Duodenal mucosa (tissue), 2 donors: ENCODE measurements at regions not wholly inside any gene's neighbourhood (a gene's known extent, or its start where the extent isn't known, plus 50 kb on each side); places are given as distances from the start of the nearest gene placed in this dataset.

Experiments
- H3K27ac ChIP-seq: one replicate; pipeline ENCODE4 v1.7.0; 2013; ENCODE audit warnings: low read depth, low read length
- H3K27me3 ChIP-seq, 2 donors: one replicate each; pipeline ENCODE4 v1.7.0; 2013; ENCODE audit warnings: low read length in 2 of 2, control low read depth in 1 of 2; ENCODE audit not compliant: insufficient read depth in 2 of 2, control insufficient read depth in 1 of 2
- H3K36me3 ChIP-seq, 2 donors: one replicate each; pipeline ENCODE4 v1.7.0; 2013; ENCODE audit warnings: low read length in 2 of 2, control low read depth in 1 of 2; ENCODE audit not compliant: insufficient read depth in 2 of 2, control insufficient read depth in 1 of 2
- H3K4me1 ChIP-seq, 2 donors: one replicate each; pipeline ENCODE4 v1.7.0; 2013; ENCODE audit warnings: low read length in 2 of 2, control low read depth in 1 of 2; ENCODE audit not compliant: insufficient read depth in 2 of 2, control insufficient read depth in 1 of 2
- H3K4me3 ChIP-seq, 2 donors: one replicate each; pipeline ENCODE4 v1.7.0; 2013; ENCODE audit warnings: low read length in 2 of 2, low read depth in 1 of 2
- H3K9ac ChIP-seq, 2 donors: one replicate each; pipeline ENCODE4 v1.7.0; 2013; ENCODE audit warnings: low read length in 2 of 2, low read depth in 1 of 2
- H3K9me3 ChIP-seq, 2 donors: one replicate each; pipeline ENCODE4 v1.7.0; 2013; ENCODE audit warnings: low read length in 2 of 2, control low read depth in 1 of 2; ENCODE audit not compliant: control insufficient read depth in 1 of 2

DNA sequence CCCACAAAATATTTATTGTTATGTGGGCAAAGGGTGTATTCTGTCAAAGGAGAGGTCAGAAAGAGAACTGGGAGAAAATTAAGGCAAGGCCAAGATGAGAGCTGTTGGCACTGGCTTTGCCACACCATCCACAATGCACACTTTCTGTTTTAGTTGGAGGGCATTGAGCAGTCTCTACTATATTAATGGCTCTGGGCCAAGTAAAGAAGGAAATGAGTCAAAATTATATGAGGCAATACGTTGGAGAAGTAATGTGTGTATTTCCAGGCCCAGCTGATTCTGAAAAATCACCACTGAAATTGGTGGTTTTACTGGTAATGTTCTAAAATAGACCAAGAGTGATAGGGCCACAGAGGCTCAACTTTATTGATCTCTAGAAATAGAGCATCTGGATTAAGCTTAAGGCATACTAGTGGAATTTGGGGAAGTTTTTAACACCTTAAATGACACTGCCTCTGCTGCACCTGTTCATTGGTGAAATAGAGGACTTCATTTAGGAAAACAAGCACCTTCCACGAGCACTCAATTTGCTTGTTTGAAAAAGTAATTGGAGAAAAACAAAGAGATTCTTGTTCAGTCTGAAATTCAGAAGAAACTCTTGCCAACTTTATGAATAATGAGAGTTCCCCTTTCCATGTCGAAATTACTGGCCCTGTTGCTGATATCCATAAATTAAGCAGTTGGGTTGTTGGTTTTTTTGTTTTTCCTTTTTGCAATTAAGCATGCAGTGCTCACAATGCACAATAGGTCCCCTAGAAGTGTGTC is 424.9 kb downstream of the ADGRL2 start:
- Histone ChIP-seq H3K9ac (no peak overlapping the region), H3K4me3 (no peak overlapping the region), H3K27me3 (no peaks in the 10 kb centered on the region), H3K4me1 (peaks cover 0 to 21% of the 10 kb centered on the region in 2 donors), H3K36me3 (no peaks in the 10 kb centered on the region), H3K9me3 (no peaks in the 10 kb centered on the region), H3K27ac (no peak overlapping the region)

- Histone ChIP-seq H3K9ac (no peak overlapping the region), H3K9me3 (no peaks in the 10 kb centered on the region), H3K27ac (no peak overlapping the region), H3K27me3 (no peaks in the 10 kb centered on the region), H3K4me3 (no peak overlapping the region), H3K4me1 (peaks cover 0 to 21% of the 10 kb centered on the region in 2 donors), H3K36me3 (no peaks in the 10 kb centered on the region)
Measured at GRCh38 chr1:82223091-82223490, 422.4 kb downstream of the ADGRL2 start.

DNA sequence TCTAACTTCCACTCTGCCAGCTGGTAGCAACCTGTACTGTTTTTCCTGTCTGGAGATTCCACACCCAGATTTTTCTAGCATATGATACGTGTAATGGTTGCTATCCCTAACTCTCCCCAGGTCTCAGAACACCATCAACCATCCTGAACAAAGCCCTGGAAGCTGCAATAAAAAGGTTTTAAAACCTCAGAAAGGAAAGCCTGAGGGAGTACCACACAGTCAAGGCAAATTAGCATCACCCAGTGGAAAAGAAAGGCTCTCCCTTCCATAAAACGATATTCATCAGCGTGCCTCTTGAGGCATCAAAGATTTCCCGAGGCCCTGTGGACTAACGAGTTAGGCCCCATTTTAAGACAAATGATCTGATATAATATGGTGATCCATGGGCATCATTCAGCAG is 421.0 kb downstream of the ADGRL2 start:
- Histone ChIP-seq H3K4me1 (peaks cover 0 to 15% of the 10 kb centered on the region in 2 donors), H3K9me3 (no peaks in the 10 kb centered on the region), H3K9ac (no peak overlapping the region), H3K27me3 (no peaks in the 10 kb centered on the region), H3K4me3 (no peak overlapping the region), H3K27ac (no peak overlapping the region), H3K36me3 (no peaks in the 10 kb centered on the region)

- Histone ChIP-seq H3K9me3 (no peaks in the 10 kb centered on the region), H3K27me3 (no peaks in the 10 kb centered on the region), H3K9ac (no peak overlapping the region), H3K4me3 (no peak overlapping the region), H3K4me1 (peaks cover 0 to 9% of the 10 kb centered on the region in 2 donors), H3K27ac (no peak overlapping the region), H3K36me3 (no peaks in the 10 kb centered on the region)
Measured at GRCh38 chr1:82220754-82221153, 420.0 kb downstream of the ADGRL2 start.

GRCh38 chr1:82219841-82220240 is 419.1 kb downstream of the ADGRL2 start:
- Histone ChIP-seq H3K9me3 (no peaks in the 10 kb centered on the region), H3K27ac (no peak overlapping the region)

GRCh38 chr1:82218846-82219245 is 418.1 kb downstream of the ADGRL2 start:
- H3K9ac ChIP-seq: no peak overlapping the region
- H3K4me3 ChIP-seq: no peak overlapping the region
- no peaks in the 10 kb centered on the region for H3K27me3 ChIP-seq
- H3K36me3 ChIP-seq: no peaks in the 10 kb centered on the region
- H3K4me1 ChIP-seq: no peaks in the 10 kb centered on the region
- H3K9me3 ChIP-seq: no peaks in the 10 kb centered on the region
- no peak overlapping the region for H3K27ac ChIP-seq

More at GRCh38 chr1:82219841-82220240, 419.1 kb downstream of the ADGRL2 start:
- Histone ChIP-seq H3K4me1 (no peaks in the 10 kb centered on the region), H3K36me3 (no peaks in the 10 kb centered on the region), H3K27me3 (no peaks in the 10 kb centered on the region), H3K9ac (no peak overlapping the region), H3K4me3 (no peak overlapping the region)

DNA sequence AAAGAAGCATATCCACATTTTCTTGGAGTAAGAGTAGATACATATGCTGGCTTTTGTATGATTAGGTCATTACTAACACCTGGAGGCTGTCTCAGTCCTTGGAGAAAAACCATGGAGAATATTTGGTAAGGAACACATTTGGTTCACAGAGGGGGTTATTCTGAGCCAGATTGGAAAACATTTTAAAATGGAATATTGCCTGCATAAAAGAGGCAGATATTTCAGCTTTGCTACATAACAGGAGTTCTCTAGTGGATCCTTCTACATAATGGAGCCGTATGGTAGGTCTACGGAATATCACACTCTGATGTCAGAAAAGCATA is 415.1 kb downstream of the ADGRL2 start:
- Histone ChIP-seq H3K9ac (no peak overlapping the region), H3K27me3 (no peaks in the 10 kb centered on the region), H3K4me1 (no peaks in the 10 kb centered on the region), H3K4me3 (no peak overlapping the region), H3K27ac (no peak overlapping the region), H3K9me3 (no peaks in the 10 kb centered on the region), H3K36me3 (no peaks in the 10 kb centered on the region)

- no peak overlapping the region for H3K4me3 ChIP-seq
- H3K4me1 ChIP-seq: no peaks in the 10 kb centered on the region
- H3K27me3 ChIP-seq: no peaks in the 10 kb centered on the region
- no peaks in the 10 kb centered on the region for H3K36me3 ChIP-seq
- no peak overlapping the region for H3K9ac ChIP-seq
- no peaks in the 10 kb centered on the region for H3K9me3 ChIP-seq
- no peak overlapping the region for H3K27ac ChIP-seq
Measured at GRCh38 chr1:82215056-82215852, 414.5 kb downstream of the ADGRL2 start.

DNA sequence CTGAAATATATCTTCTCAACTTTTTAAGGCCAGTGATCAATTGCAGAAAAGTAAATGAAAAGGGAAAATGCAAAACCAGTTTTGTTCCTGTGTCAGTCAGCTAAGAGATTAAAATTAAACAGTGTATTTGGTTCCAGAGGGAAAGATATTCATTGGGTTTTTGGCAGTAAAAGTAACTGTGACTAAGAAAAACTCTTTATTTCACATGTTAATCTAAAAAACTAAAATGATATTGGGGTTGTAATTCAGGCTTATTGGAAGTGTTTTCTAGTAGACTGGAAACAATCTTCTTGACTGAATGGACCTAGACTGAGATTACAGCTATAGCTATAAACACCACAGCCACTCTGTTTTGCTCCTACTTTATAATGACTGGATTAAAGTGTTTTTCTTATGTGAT is 413.9 kb downstream of the ADGRL2 start:
- Histone ChIP-seq H3K36me3 (no peaks in the 10 kb centered on the region), H3K4me3 (no peak overlapping the region), H3K27ac (no peak overlapping the region), H3K9ac (no peak overlapping the region), H3K27me3 (no peaks in the 10 kb centered on the region), H3K4me1 (no peaks in the 10 kb centered on the region), H3K9me3 (no peaks in the 10 kb centered on the region)

DNA sequence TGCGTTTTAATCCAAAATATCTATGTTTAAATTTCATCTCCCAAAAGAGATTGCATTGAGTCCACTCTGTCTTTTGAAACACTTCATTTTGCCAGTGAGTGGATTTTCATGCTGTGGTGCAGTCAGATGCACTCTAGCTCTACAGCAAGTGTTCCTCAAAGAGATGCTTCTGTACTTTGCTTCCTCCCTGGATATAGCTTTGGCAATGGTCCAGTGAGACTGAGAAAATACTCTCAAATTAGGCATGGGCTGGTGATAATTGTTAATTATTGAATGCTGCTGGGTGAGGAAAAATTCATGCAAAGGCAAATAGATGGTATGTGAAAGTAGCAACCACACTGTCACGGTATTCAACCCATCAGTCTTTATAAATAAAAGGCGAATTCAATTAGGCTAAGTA is 396.9 kb downstream of the ADGRL2 start:
- Histone ChIP-seq H3K4me1 (no peaks in the 10 kb centered on the region), H3K9ac (no peak overlapping the region), H3K27ac (no peak overlapping the region), H3K27me3 (no peaks in the 10 kb centered on the region), H3K4me3 (no peak overlapping the region), H3K36me3 (no peaks in the 10 kb centered on the region), H3K9me3 (no peaks in the 10 kb centered on the region)
